HT1080 (cell line): ENCODE measurements at regions not wholly inside any gene's neighbourhood (a gene's known extent, or its start where the extent isn't known, plus 50 kb on each side); places are given as distances from the start of the nearest gene placed in this dataset.
"Not testable (repeated sequence)": the region's sequence is repeated elsewhere in the genome, so short reads cannot be mapped to it uniquely, and the experiment has no call there.

Experiments used
- DNase-seq: peaks from one replicate; pipeline ENCODE4 v3.0.0-alpha.2; 2015; ENCODE audit warnings: low read depth

- DNase-seq, result peak; percentile 66
Measured at GRCh38 chr2:43073401-43073825, 153.0 kb downstream of the ZFP36L2 start.

GRCh38 chr2:43071599-43072550 is 154.5 kb downstream of the ZFP36L2 start:
- DNase-seq, result no peak

GRCh38 chr2:43070676-43071502 is 155.5 kb downstream of the ZFP36L2 start:
- DNase-seq, result no peak

- no peak for DNase-seq
Measured at GRCh38 chr2:43070030-43070429, 156.4 kb downstream of the ZFP36L2 start.

- DNase-seq, result no peak
Measured at GRCh38 chr2:43068631-43069517, 157.5 kb downstream of the ZFP36L2 start.

- DNase-seq, result no peak
Measured at GRCh38 chr2:43068041-43068533, 158.3 kb downstream of the ZFP36L2 start.

GRCh38 chr2:43067254-43068040 is 159.0 kb downstream of the ZFP36L2 start:
- no peak for DNase-seq

- DNase-seq, result not testable (repeated sequence)
Measured at GRCh38 chr2:43066541-43067253, 159.7 kb downstream of the ZFP36L2 start.

GRCh38 chr2:43065871-43066270 is 160.5 kb downstream of the ZFP36L2 start:
- no peak for DNase-seq

- DNase-seq, result no peak
Measured at GRCh38 chr2:43065036-43065435, 161.4 kb downstream of the ZFP36L2 start.

GRCh38 chr2:43063096-43063495 is 163.3 kb downstream of the ZFP36L2 start:
- DNase-seq, result not testable (repeated sequence)

- no peak for DNase-seq
Measured at GRCh38 chr2:43062058-43062457, 164.3 kb downstream of the ZFP36L2 start.

GRCh38 chr2:43060390-43061016 is 165.9 kb downstream of the ZFP36L2 start:
- no peak for DNase-seq

GRCh38 chr2:43059183-43059897 is 167.1 kb downstream of the ZFP36L2 start:
- peak; percentile 98 for DNase-seq

- no peak for DNase-seq
Measured at GRCh38 chr2:43058726-43059110, 167.7 kb downstream of the ZFP36L2 start.

- DNase-seq, result no peak
Measured at GRCh38 chr2:43057742-43058725, 168.4 kb downstream of the ZFP36L2 start.
